ELR (cell line): ENCODE measurements at regions not wholly inside any gene's neighbourhood (a gene's known extent, or its start where the extent isn't known, plus 50 kb on each side); places are given as distances from the start of the nearest gene placed in this dataset.

ENCODE experiments used
- DNase-seq: peaks from one replicate; pipeline ENCODE4 v3.0.0-alpha.2; 2015; ENCODE audit warnings: low read depth

- DNase-seq: no peak
Measured at GRCh38 chr5:3736466-3736865, 140.8 kb downstream of the IRX1 start.

GRCh38 chr5:3736926-3737325 is 141.3 kb downstream of the IRX1 start:
- DNase-seq: no peak

DNA sequence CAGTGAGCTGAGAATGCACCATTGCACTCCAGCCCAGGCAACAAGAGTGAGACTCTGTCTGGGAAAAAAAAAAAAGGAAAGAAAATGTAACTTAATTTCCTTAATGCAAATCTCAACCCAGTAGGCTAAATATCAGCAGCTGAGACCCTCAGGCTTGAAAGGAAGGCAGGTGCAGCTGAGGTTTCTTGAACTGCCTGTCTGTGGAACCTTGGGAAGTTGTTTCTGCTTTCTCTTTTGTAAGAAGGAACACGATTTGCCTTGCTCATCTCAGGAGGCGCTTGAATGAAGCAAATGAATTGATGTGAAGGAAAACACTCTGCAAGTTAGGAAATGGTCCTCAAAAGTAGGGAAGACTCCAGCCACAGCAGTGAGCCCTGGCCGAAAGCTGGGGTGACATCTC is 143.3 kb downstream of the IRX1 start:
- no peak for DNase-seq

GRCh38 chr5:3740546-3741373 is 145.1 kb downstream of the IRX1 start:
- DNase-seq: no peak

GRCh38 chr5:3741374-3741770 is 145.7 kb downstream of the IRX1 start:
- DNase-seq: no peak

DNA sequence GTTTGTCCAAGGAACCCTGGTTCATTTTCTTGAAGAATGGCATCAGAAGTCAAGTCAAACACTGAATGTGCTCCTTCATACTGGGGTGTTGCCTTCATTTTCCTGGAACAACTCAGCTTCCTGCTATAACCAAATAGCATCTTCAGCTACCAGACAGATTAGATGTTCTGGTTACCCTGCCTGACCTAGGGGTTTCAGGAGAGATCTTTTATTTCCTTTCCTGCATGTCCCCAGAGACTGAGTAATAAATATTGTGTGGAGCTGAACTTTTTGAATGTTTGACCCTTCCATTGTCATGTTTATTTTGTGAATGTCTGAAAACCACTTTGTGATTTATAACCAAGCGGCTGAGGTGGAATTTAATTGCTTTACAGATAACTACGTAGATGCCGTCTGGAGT is 147.1 kb downstream of the IRX1 start:
- no peak for DNase-seq

- DNase-seq: no peak
Measured at GRCh38 chr5:3751846-3752245, 156.2 kb downstream of the IRX1 start.

DNA sequence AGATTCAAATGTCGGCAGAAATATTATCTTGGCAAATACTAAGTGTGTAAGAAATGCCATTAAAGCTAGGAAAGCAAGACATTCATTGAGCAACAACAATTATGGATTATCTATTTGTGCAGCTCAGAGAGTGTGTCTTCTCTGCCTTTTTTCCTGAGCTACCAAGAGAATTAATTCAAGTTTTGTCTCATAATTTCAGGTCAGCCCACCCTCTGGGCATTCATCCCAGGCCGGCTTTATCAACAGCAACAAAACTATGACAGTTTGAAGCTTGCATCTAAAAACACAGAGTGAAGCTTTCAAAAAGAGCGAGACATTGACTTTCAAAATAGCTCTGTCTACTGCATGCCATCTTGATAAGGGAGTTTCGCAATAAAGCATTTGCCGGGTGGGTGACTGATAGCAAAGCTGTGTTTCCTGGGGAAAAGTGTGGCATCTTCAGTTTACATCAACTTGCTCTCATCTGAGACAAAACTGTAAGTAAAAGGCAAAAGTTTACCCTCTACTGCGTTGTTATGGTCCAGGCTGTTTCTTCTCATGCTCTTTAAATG is 182.4 kb downstream of the IRX1 start:
- DNase-seq: no peak

GRCh38 chr5:3778945-3779344 is 183.3 kb downstream of the IRX1 start:
- DNase-seq: no peak

DNA sequence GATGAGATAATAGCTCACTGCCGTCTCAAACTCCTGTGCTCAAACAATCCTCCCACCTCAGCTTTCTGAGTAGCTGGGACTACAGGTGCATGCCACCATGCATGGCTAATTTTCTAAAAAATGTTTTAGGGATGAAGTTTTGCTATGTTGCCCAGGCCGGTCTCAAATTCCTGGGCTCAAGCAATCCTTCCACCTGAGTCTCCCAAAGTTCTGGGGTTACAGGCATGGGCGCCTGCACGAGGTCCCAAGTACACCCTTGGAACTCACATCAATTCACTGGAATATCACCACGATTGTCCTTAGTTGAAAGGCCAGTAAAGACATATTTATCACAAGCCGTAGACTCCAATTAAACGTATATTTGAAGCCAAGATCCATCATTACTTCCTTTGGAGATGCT is 184.6 kb downstream of the IRX1 start:
- DNase-seq: no peak

DNA sequence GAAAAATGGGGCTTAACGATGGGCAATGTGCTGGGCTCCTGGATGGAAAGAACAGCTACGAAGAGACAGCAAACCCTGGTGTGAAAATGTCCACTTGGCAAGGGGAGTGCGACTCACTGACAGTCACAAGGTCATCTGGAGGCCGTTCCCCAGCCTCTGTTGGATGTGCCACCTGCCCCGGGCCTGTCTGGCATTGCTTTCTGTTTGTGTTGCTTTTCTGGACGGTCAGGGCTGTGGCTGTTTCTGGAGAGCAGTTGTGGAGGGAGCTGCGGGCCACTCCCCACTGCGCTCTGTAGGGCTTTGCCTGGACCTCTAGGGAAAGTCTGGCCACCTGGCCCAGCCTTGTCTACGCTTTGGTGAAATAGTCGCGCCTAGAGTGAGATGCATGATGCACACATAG is 185.3 kb downstream of the IRX1 start:
- DNase-seq: no peak

DNA sequence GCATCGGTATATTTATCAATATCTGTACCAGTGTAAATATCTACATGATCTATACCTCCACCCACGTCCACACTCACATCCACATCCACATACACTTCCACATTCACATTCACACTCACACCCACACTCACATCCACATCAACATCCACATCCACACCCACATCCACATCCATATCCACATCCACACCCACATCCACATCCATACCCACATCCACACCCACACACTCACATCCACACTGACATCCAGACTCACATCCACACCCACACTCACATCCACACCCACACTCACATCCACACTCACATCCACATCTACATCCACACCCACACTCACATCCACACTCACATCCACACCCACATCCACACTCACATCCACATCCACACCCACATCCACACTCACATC is 189.2 kb downstream of the IRX1 start:
- no peak for DNase-seq

DNA sequence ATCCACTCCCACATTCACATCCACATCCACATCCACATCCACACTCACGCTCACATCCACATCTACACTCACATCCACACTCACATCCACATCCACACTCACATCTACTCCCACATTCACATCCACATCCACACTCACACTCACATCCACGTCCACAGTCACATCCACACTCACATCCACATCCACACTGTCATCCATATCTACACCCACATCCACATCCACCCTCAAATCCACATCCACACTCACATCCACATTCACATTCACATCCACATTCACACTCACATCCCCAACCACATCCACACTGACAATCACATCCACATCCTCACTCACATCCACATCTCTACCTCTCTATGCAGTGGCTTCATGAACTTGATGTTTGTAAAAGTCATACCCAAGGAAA is 190.5 kb downstream of the IRX1 start:
- no peak for DNase-seq

- no peak for DNase-seq
Measured at GRCh38 chr5:3786891-3787430, 191.3 kb downstream of the IRX1 start.

- no peak for DNase-seq
Measured at GRCh38 chr5:3787604-3788003, 192.0 kb downstream of the IRX1 start.

DNA sequence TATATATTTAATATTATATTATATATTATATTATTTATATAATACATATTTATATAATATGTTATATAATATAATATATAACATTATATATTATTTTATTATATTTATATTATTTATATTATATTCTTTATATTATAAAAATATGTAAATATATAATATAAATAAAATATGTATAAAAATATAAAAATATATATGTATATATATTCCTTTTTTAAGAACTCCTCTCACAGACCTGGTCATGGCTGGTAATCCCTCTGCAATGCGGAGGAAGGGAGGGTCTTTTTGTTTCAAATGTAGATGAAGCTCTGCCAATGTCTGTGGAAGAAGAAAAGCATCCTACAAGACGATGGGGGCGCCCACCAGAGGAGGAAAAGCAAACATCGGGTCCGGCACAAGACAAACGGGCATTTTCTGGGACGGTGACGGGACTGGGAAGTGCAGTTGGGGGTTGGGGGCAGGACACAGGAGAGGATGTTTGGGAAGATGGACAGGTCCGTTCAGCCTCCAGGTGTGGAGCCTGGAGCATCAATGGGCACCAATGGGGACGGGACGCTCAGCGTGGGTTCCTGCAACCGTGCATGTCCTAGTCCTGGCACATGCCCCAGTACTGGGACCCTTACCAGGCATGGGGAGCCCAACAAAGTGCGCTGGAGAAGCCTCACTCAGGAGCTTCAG is 194.0 kb downstream of the IRX1 start:
- DNase-seq: no peak

DNA sequence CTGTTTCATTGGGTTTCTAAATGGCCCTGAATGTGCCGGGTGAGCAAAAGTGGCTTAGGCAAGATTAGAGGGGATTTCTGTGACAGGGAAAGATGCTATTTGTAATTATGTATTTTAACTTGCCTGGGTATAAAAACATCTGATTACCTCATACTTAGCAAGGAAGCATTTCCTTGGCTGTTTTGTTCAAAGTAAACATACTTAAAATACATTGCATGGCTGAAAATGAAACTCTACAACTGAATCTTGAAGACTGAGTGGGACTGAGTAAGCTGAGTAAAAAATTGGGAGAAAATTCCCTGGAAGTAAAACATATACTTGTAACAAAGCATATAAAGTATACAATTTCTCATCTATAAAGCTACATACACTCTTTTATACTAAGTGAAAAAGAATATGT is 197.5 kb downstream of the IRX1 start:
- DNase-seq: no peak

GRCh38 chr5:3794611-3795010 is 199.0 kb downstream of the IRX1 start:
- DNase-seq: no peak

- no peak for DNase-seq
Measured at GRCh38 chr5:3796736-3797135, 201.1 kb downstream of the IRX1 start.

GRCh38 chr5:3801967-3802366 is 206.3 kb downstream of the IRX1 start:
- DNase-seq: no peak

DNA sequence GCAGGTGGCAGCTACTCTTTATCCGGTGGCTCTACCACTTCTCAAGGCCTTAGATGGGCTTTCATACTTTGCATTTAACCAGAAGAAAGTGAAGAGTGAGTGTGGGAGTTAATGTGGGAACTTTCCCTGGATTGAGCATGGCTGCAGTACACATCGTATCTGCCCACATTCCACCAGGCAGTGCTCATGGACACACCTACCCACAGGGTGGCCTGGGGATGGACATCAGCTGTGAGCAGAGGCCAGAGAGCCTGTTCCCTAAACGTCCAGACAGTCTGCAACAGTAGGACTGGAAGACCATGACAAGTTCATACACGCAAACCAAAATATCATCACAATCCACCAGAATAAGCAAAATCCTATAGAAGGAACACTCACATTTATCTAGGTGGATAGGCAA is 213.8 kb downstream of the IRX1 start:
- no peak for DNase-seq

GRCh38 chr5:3811116-3811515 is 215.5 kb downstream of the IRX1 start:
- DNase-seq: no peak

GRCh38 chr5:3818624-3819023 is 223.0 kb downstream of the IRX1 start:
- no peak for DNase-seq
